ENCODE measurements at regions not wholly inside any gene's neighbourhood (a gene's known extent, or its start where the extent isn't known, plus 50 kb on each side); places are given as distances from the start of the nearest gene placed in this dataset.

DNA sequence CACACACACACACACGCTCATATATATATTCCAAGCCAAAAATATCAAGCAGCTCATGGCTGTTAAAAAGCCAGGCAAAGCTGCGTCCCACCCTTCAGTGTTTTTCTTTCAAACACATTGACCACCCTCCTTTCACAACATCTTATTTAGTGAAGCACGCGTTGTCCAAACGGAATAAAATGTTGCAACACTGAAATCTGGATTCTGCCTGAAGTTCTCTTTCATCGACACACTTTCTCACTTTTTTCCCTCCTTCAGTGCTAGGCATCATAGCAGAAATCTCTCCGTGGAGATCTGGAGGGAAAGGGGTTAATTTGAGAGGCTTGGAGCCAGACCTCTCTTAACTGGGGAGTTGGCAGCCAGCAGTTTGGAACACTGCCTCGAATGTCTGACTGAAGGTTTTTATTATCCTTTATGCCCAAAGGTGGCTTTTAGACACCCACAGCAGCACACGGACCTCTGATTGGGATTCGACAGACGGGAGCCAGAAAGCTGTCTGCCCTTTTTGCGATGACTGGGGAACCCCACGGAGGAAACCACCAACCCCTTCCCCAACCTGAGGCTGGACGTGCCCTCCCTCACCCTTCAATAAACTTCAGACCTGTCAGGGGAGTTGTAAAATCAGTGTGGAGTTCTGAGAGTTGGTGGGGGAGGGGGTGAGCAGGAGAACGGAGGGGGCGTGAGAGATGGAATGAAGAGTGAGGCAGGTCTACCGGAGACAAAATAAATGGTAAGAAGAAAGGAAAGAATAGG, 833.6 kb upstream of the SOX9 start:
- Mint-ChIP-seq H3K4me1 (ENCODE audit: low read depth) (no peaks in the 10 kb centered on the region), H3K27ac (no peak overlapping the region), H3K9me3 (peaks cover 8% of the 10 kb centered on the region), H3K4me3 (no peak overlapping the region), H3K36me3 (ENCODE audit: low read depth) (no peaks in the 10 kb centered on the region), H3K27me3 (no peaks in the 10 kb centered on the region)
- ChIA-PET POLR2A (no interaction called here), CTCF (no interaction called here)
- ATAC-seq: no peak
- intact Hi-C loops (cut with micrococcal nuclease): no loop called here
- TF ChIP-seq, protein P1, sequence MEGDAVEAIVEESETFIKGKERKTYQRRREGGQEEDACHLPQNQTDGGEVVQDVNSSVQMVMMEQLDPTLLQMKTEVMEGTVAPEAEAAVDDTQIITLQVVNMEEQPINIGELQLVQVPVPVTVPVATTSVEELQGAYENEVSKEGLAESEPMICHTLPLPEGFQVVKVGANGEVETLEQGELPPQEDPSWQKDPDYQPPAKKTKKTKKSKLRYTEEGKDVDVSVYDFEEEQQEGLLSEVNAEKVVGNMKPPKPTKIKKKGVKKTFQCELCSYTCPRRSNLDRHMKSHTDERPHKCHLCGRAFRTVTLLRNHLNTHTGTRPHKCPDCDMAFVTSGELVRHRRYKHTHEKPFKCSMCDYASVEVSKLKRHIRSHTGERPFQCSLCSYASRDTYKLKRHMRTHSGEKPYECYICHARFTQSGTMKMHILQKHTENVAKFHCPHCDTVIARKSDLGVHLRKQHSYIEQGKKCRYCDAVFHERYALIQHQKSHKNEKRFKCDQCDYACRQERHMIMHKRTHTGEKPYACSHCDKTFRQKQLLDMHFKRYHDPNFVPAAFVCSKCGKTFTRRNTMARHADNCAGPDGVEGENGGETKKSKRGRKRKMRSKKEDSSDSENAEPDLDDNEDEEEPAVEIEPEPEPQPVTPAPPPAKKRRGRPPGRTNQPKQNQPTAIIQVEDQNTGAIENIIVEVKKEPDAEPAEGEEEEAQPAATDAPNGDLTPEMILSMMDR (IDR thresholded peaks at IDR 0.05): no peak
- DNase-seq: no peak

DNA sequence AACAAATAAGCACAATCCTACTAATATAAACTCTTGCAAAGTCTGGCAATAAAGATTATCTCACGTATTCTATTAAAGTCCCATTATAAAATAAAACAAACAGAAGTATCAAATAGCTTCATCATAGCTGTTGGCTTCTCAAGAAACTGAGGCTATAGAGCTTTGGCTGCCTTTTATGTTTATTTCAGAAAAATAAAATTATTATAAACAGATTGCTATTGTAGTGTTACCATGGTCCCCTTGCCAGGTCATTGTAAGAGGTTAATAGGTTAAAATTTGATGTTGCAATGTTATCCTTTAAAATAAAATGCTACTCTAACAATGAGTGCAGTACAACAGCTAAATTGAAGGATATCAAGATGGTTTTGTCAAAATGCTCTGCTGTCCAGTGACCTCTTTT, 828.8 kb upstream of the SOX9 start:
- Mint-ChIP-seq H3K27me3 (no peaks in the 10 kb centered on the region), H3K27ac (no peak overlapping the region), H3K4me3 (no peak overlapping the region), H3K36me3 (ENCODE audit: low read depth) (no peaks in the 10 kb centered on the region), H3K4me1 (ENCODE audit: low read depth) (no peaks in the 10 kb centered on the region), H3K9me3 (peaks cover 8% of the 10 kb centered on the region)
- TF ChIP-seq, protein P1 (IDR thresholded peaks at IDR 0.05): no peak
- CTCF ChIA-PET: no interaction called here
- POLR2A ChIA-PET: no interaction called here
- ATAC-seq: no peak
- intact Hi-C loops (cut with micrococcal nuclease): no loop called here
- no peak for DNase-seq

DNA sequence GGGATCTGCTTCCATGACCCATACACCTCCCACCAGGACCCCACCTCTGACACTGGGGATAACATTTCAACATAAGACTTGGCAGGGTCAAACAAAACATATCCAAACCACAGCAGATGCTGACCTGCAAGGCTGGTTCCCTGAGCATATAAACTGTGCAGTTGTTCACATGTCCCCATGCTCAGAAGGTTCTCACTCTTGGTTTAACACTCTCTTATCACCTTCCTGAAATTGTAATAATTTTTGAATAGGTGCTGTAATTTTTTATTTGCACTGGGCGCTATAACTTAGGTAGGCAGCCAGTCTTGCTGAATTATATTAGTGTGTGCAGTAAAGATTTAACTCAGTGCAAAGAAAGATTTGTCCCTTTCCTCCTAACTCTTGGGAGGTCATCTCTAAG, 824.8 kb upstream of the SOX9 start:
- POLR2A ChIA-PET: no interaction called here
- intact Hi-C loops (cut with micrococcal nuclease): no loop called here

DNA sequence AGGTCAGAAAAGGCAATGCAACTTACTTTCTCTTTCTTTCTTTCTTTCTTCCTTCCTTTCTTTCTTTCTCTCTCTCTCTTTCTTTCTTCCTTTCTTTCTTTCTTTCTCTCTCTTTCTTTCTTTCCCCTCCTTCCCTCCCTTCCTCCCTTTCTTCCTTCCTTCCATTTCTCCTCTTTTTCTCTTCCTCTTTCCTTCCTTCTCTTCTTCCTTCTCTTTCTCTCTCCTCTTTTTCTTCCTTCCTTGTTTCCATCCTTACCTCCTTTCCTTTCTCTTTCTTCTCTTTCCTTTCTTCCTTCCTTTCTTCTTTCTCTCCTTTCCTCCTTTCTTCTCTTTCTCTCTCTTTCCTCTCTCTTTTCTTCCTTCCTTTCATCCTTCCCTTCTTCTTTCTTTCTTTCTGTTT, 819.8 kb upstream of the SOX9 start:
- DNase-seq: no peak
- POLR2A ChIA-PET: no interaction called here
- no peaks in the 10 kb centered on the region for H3K27me3 Mint-ChIP-seq
- TF ChIP-seq, protein P1 (IDR thresholded peaks at IDR 0.05): no peak
- intact Hi-C loops (cut with micrococcal nuclease): no loop called here
- H3K4me1 Mint-ChIP-seq (ENCODE audit: low read depth): no peaks in the 10 kb centered on the region
- no peaks in the 10 kb centered on the region for H3K36me3 Mint-ChIP-seq (ENCODE audit: low read depth)
- H3K27ac Mint-ChIP-seq: no peak overlapping the region
- no peak overlapping the region for H3K4me3 Mint-ChIP-seq
- H3K9me3 Mint-ChIP-seq: peaks cover 10% of the 10 kb centered on the region
- CTCF ChIA-PET: no interaction called here
- ATAC-seq: no peak

More for the DNA sequence above, 824.8 kb upstream of the SOX9 start:
- ATAC-seq (no peak), DNase-seq (no peak)
- H3K36me3 Mint-ChIP-seq (ENCODE audit: low read depth): no peaks in the 10 kb centered on the region
- no peaks in the 10 kb centered on the region for H3K27me3 Mint-ChIP-seq
- no peak overlapping the region for H3K27ac Mint-ChIP-seq
- CTCF ChIA-PET: no interaction called here
- H3K4me3 Mint-ChIP-seq: no peak overlapping the region
- no peaks in the 10 kb centered on the region for H3K4me1 Mint-ChIP-seq (ENCODE audit: low read depth)
- TF ChIP-seq, protein P1 (IDR thresholded peaks at IDR 0.05): no peak
- no peaks in the 10 kb centered on the region for H3K9me3 Mint-ChIP-seq

DNA sequence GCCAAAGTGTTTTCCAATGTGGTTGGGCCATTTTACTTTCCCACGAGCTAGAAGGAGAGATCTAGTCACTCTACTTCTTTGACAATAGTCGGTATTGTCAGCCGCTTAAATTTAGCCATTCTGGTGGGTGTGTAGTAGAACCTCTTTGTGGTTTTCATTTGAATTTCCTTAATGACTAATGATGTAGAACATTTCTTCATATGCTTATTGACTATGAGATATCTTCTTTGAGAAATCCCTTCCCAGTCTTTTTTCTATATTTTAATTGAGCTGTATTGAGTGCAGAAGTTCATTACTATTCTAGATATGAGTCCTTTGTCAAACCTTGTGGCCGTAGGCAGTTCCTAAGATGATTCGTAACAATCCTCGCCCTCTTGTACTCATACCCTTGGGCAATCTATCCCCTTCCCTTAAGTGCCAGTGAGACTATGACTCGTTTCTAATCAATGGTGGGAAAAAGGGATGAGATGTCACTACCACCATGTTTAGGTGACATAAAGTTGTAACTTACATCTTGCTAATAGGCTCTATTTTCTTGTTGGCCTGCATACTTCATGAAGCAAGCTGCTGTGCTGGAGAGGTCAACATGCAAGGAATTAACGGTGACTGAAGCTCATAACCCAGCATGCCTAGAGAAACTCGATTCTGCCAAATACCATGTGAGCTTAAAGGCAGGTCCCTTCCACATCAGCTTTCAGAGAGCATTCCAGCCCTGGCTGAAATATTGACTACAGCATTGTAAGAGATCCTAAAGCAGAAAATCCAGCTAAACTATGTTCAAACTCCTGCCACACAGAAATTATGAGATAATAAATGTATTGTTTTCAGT, 817.9 kb upstream of the SOX9 start:
- no peaks in the 10 kb centered on the region for H3K36me3 Mint-ChIP-seq (ENCODE audit: low read depth)
- CTCF ChIA-PET: no interaction called here
- intact Hi-C loops (cut with micrococcal nuclease): no loop called here

More for the DNA sequence above, 817.9 kb upstream of the SOX9 start:
- ATAC-seq (no peak), DNase-seq (no peak)
- H3K4me1 Mint-ChIP-seq (ENCODE audit: low read depth): no peaks in the 10 kb centered on the region
- POLR2A ChIA-PET: no interaction called here
- no peaks in the 10 kb centered on the region for H3K27me3 Mint-ChIP-seq
- peaks cover 12% of the 10 kb centered on the region for H3K9me3 Mint-ChIP-seq
- TF ChIP-seq, protein P1 (IDR thresholded peaks at IDR 0.05): no peak
- no peak overlapping the region for H3K27ac Mint-ChIP-seq
- H3K4me3 Mint-ChIP-seq: no peak overlapping the region

Data from activated CD8-positive, alpha-beta T cell treated with anti-CD3 and anti-CD28 coated beads for 36 hours (primary cell).